SU-DHL-6 (cell line): ENCODE measurements at regions not wholly inside any gene's neighbourhood (a gene's known extent, or its start where the extent isn't known, plus 50 kb on each side); places are given as distances from the start of the nearest gene placed in this dataset.
"Not testable (repeated sequence)": the region's sequence is repeated elsewhere in the genome, so short reads cannot be mapped to it uniquely, and the experiment has no call there.

ENCODE experiments used
- H2AFZ ChIP-seq: fragments of 200-600 bp; sonication (generic); 2 replicates; pipeline ENCODE4 v1.6.1; 2014; ENCODE audit warnings: low read depth, mild to moderate bottlenecking, moderate library complexity, mixed read lengths, antibody characterized with exemption, low read length; ENCODE audit not compliant: severe bottlenecking
- H3F3A ChIP-seq: fragments of 200-600 bp; shearing (Covaris generic); 2 replicates; pipeline ENCODE4 v1.6.0; 2016; ENCODE audit warnings: antibody characterized with exemption, mild to moderate bottlenecking; ENCODE audit not compliant: insufficient read depth
- H3K27ac ChIP-seq: fragments of 200-600 bp; sonication (generic); 2 replicates; pipeline ENCODE4 v1.5.1; 2016; ENCODE audit warnings: low read depth, mild to moderate bottlenecking, low read length, moderate library complexity, mixed read lengths
- H3K27me3 ChIP-seq: fragments of 200-600 bp; sonication (generic), shearing (Covaris generic); 2 replicates; pipeline ENCODE4 v1.6.0; 2014; ENCODE audit warnings: mild to moderate bottlenecking, low read length
- H3K36me3 ChIP-seq: fragments of 200-600 bp; sonication (generic); 2 replicates; pipeline ENCODE4 v1.6.1; 2014; ENCODE audit warnings: mild to moderate bottlenecking, low read length, mixed read lengths
- H3K4me2 ChIP-seq: fragments of 300-600, 200-600 bp; shearing (Covaris generic), sonication (generic); 2 replicates; pipeline ENCODE4 v1.6.0; 2014; ENCODE audit warnings: low read length, low read depth, mild to moderate bottlenecking; ENCODE audit not compliant: poor library complexity, severe bottlenecking
- H3K4me3 ChIP-seq: fragments of 200-600 bp; sonication (generic); 2 replicates; pipeline ENCODE4 v1.5.1; 2014; ENCODE audit warnings: antibody characterized with exemption, low read length, mild to moderate bottlenecking, mixed read lengths; ENCODE audit not compliant: insufficient read depth, poor library complexity, severe bottlenecking
- H3K79me2 ChIP-seq: fragments of 200-600 bp; sonication (generic); 2 replicates; pipeline ENCODE4 v1.6.1; 2014; ENCODE audit warnings: mild to moderate bottlenecking, low read length, moderate library complexity; ENCODE audit not compliant: insufficient read depth
- H3K9ac ChIP-seq: fragments of 200-600 bp; sonication (generic); 2 replicates; pipeline ENCODE4 v1.7.0; 2014; ENCODE audit warnings: mild to moderate bottlenecking, low read length
- H3K9me2 ChIP-seq: fragments of 200-600 bp; sonication (generic); replicated peaks from 2 replicates; pipeline ENCODE4 v1.6.1; 2014; ENCODE audit warnings: low read length; ENCODE audit not compliant: insufficient read depth
- H3K9me3 ChIP-seq: fragments of 200-600 bp; sonication (generic); 2 replicates; pipeline ENCODE4 v1.6.1; 2014; ENCODE audit warnings: low read length, mixed read lengths; ENCODE audit not compliant: insufficient read depth
- H4K20me1 ChIP-seq: fragments of 200-600 bp; sonication (generic); 2 replicates; pipeline ENCODE4 v1.6.1; 2014; ENCODE audit warnings: low read depth, mild to moderate bottlenecking, antibody characterized with exemption, low read length, moderate library complexity, mixed read lengths
- CTCF ChIP-seq: fragments of 200-600 bp; sonication (generic); IDR thresholded peaks from one replicate; pipeline ENCODE4 v1.5.1; 2017; ENCODE audit warnings: antibody characterized with exemption, mild to moderate bottlenecking, low read length, moderate library complexity; ENCODE audit not compliant: insufficient read depth, poor library complexity, severe bottlenecking
- EZH2phosphoT487 ChIP-seq: fragments of 200-600 bp; sonication (generic), shearing (Covaris generic); conservative IDR thresholded peaks from 2 replicates; pipeline ENCODE4 v1.6.1; 2018; ENCODE audit warnings: mild to moderate bottlenecking, antibody characterized with exemption, low read length, moderate library complexity, mixed read lengths

- not testable (repeated sequence) for H3K9ac ChIP-seq, H3K27me3 ChIP-seq, H3K27ac ChIP-seq, H2AFZ ChIP-seq, H3K79me2 ChIP-seq, H3F3A ChIP-seq, H3K4me2 ChIP-seq, H3K9me3 ChIP-seq, H3K9me2 ChIP-seq, H4K20me1 ChIP-seq, H3K36me3 ChIP-seq, H3K4me3 ChIP-seq
These were observed 80.7 kb downstream of the SPTSSA start for GRCh38 chr14:34381304-34381703.

- H3K4me3 ChIP-seq = no peak overlapping the region
These were observed 81.6 kb downstream of the SPTSSA start for GRCh38 chr14:34380471-34380845.

GRCh38 chr14:34379816-34380470 lies 82.1 kb downstream of the SPTSSA start:
- Histone ChIP-seq H3K4me3 (no peak overlapping the region), H2AFZ (no peak overlapping the region), H3K27ac (no peak overlapping the region), H3F3A (no peaks in the 10 kb centered on the region), H3K9me3 (no peaks in the 10 kb centered on the region), H3K4me2 (no peak overlapping the region), H4K20me1 (no peaks in the 10 kb centered on the region), H3K79me2 (no peaks in the 10 kb centered on the region), H3K9ac (no peak overlapping the region), H3K9me2 (no peaks in the 10 kb centered on the region), H3K36me3 (no peaks in the 10 kb centered on the region), H3K27me3 (no peaks in the 10 kb centered on the region)
- no peak for TF ChIP-seq CTCF

More at GRCh38 chr14:34380471-34380845, 81.6 kb downstream of the SPTSSA start:
- TF ChIP-seq CTCF = no peak
- TF ChIP-seq EZH2phosphoT487 = no peak
- Histone ChIP-seq H3K36me3 (no peaks in the 10 kb centered on the region), H3K9me3 (no peaks in the 10 kb centered on the region), H3K9me2 (no peaks in the 10 kb centered on the region), H3K27ac (no peak overlapping the region), H3K4me2 (no peak overlapping the region), H3K79me2 (no peaks in the 10 kb centered on the region), H4K20me1 (no peaks in the 10 kb centered on the region), H3K9ac (no peak overlapping the region), H3K27me3 (no peaks in the 10 kb centered on the region), H3F3A (no peaks in the 10 kb centered on the region), H2AFZ (no peak overlapping the region)

- no peak for TF ChIP-seq EZH2phosphoT487
- no peak for TF ChIP-seq CTCF
- Histone ChIP-seq H3K4me3 (no peak overlapping the region), H3K36me3 (no peaks in the 10 kb centered on the region), H3K9ac (no peak overlapping the region), H3K9me2 (no peaks in the 10 kb centered on the region), H3K9me3 (no peaks in the 10 kb centered on the region), H3K27ac (no peak overlapping the region), H4K20me1 (no peaks in the 10 kb centered on the region), H2AFZ (no peak overlapping the region), H3K27me3 (no peaks in the 10 kb centered on the region), H3K4me2 (no peak overlapping the region), H3F3A (no peaks in the 10 kb centered on the region), H3K79me2 (no peaks in the 10 kb centered on the region)
These were observed 85.3 kb downstream of the SPTSSA start for GRCh38 chr14:34376649-34377267.
